ENCODE measurements at regions not wholly inside any gene's neighbourhood (a gene's known extent, or its start where the extent isn't known, plus 50 kb on each side); places are given as distances from the start of the nearest gene placed in this dataset.

DNA sequence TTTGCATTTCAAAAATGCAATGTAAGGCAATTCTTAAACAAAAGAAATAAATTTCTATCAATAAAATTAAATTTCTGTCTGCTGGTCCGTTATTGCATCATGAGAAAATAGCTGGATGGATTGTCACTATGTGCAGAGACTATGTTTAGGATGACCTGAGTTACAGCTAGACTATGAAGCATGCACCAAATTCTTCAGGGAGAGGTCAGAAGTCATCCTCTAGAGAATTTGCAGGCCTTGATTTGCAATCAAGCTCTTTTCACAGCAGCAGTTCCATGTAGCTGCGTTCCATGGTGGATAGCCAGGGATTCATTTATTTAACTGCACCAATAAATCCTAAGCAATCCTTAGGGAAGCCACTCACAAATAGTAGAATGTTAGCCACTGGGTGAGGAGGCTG lies 253.7 kb downstream of the MSRB3 start:
- intact Hi-C loops (cut with DNase I; ENCODE audit: low total_unique reads): no loop called here
- TF ChIP-seq CTCF (IDR thresholded peaks at IDR 0.05): no peak
- TF ChIP-seq POLR2A (IDR thresholded peaks at IDR 0.05): no peak
- TF ChIP-seq POLR2AphosphoS5 (IDR thresholded peaks at IDR 0.05): no peak

GRCh38 chr12:65532764-65533163 lies 254.3 kb downstream of the MSRB3 start:
- H3K27me3 ChIP-seq: no peaks in the 10 kb centered on the region
- H3K4me1 ChIP-seq: peaks cover 0 to 9% of the 10 kb centered on the region in 2 donors
- H3K36me3 ChIP-seq: no peaks in the 10 kb centered on the region
- no peak for DNase-seq (ENCODE audit: low spot score in 2 of 2)
- TF ChIP-seq CTCF (IDR thresholded peaks at IDR 0.05) (no peak), POLR2A (IDR thresholded peaks at IDR 0.05) (no peak)
- peaks cover 0 to 5% of the 10 kb centered on the region in 2 donors for H3K9me3 ChIP-seq
- H3K4me3 ChIP-seq: no peak overlapping the region
- H3K27ac ChIP-seq: peak overlapping the region in 1 of 2 donors; percentile 25
- intact Hi-C loops (cut with DNase I; ENCODE audit: low total_unique reads): no loop called here

More for the DNA sequence above, 253.7 kb downstream of the MSRB3 start:
- H3K4me3 ChIP-seq: no peak overlapping the region
- H3K9me3 ChIP-seq: peaks cover 0 to 6% of the 10 kb centered on the region in 2 donors
- H3K36me3 ChIP-seq: no peaks in the 10 kb centered on the region
- H3K27ac ChIP-seq: no peak overlapping the region
- no peak for DNase-seq (ENCODE audit: low spot score in 2 of 2)
- H3K27me3 ChIP-seq: no peaks in the 10 kb centered on the region
- peaks cover 0 to 9% of the 10 kb centered on the region in 2 donors for H3K4me1 ChIP-seq

- H3K9me3 ChIP-seq: no peaks in the 10 kb centered on the region
- H3K36me3 ChIP-seq: no peaks in the 10 kb centered on the region
- intact Hi-C loops (cut with DNase I; ENCODE audit: low total_unique reads): no loop called here
- TF ChIP-seq POLR2AphosphoS5 (IDR thresholded peaks at IDR 0.05): no peak
- no peak for TF ChIP-seq POLR2A (IDR thresholded peaks at IDR 0.05)
- TF ChIP-seq CTCF (IDR thresholded peaks at IDR 0.05): no peak
- no peak overlapping the region for H3K4me3 ChIP-seq
- no peak for DNase-seq (ENCODE audit: low spot score in 2 of 2)
- H3K4me1 ChIP-seq: peaks cover 0 to 9% of the 10 kb centered on the region in 2 donors
- no peaks in the 10 kb centered on the region for H3K27me3 ChIP-seq
- peak overlapping the region; percentile 25 to 44 for H3K27ac ChIP-seq
Observed at GRCh38 chr12:65533177-65533883, 254.8 kb downstream of the MSRB3 start.

GRCh38 chr12:65534238-65534841 lies 255.9 kb downstream of the MSRB3 start:
- no peak for TF ChIP-seq CTCF (IDR thresholded peaks at IDR 0.05)
- TF ChIP-seq POLR2A (IDR thresholded peaks at IDR 0.05): no peak
- TF ChIP-seq POLR2AphosphoS5 (IDR thresholded peaks at IDR 0.05): no peak
- H3K4me1 ChIP-seq: peaks cover 0 to 9% of the 10 kb centered on the region in 2 donors
- H3K36me3 ChIP-seq: no peaks in the 10 kb centered on the region
- H3K9me3 ChIP-seq: no peaks in the 10 kb centered on the region
- intact Hi-C loops (cut with DNase I; ENCODE audit: low total_unique reads): no loop called here
- DNase-seq (ENCODE audit: low spot score in 2 of 2): no peak
- H3K27ac ChIP-seq: no peak overlapping the region
- no peaks in the 10 kb centered on the region for H3K27me3 ChIP-seq
- H3K4me3 ChIP-seq: no peak overlapping the region

DNA sequence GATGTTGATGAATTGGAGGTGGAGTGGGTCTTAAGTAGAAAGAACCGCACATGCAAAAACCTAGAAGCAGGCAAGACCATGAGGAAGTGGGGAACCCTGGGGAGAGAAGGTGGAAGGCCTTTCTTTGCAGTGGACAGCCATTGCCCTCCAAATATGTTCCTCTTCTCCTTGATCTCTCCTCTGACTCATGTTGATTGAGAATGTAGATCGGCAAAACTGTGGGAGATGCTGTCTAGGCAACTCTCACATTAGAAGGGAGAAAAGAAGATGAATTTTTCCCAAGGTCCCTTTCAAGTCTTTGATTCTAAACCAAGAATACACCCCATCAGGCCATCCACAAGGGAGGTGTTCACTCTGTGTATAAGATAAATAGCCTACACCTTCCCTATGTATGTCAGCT lies 257.5 kb downstream of the MSRB3 start:
- DNase-seq (ENCODE audit: low spot score in 2 of 2): no peak
- intact Hi-C loops (cut with DNase I; ENCODE audit: low total_unique reads): no loop called here
- H3K27ac ChIP-seq: no peak overlapping the region
- H3K9me3 ChIP-seq: peaks cover 5 to 13% of the 10 kb centered on the region in 2 donors
- TF ChIP-seq POLR2AphosphoS5 (IDR thresholded peaks at IDR 0.05) (no peak), CTCF (IDR thresholded peaks at IDR 0.05) (no peak), POLR2A (IDR thresholded peaks at IDR 0.05) (no peak)
- no peaks in the 10 kb centered on the region for H3K27me3 ChIP-seq
- peaks cover 0 to 9% of the 10 kb centered on the region in 2 donors for H3K4me1 ChIP-seq
- H3K36me3 ChIP-seq: no peaks in the 10 kb centered on the region
- no peak overlapping the region for H3K4me3 ChIP-seq
